WERI-Rb-1 (cell line): ENCODE measurements at regions not wholly inside any gene's neighbourhood (a gene's known extent, or its start where the extent isn't known, plus 50 kb on each side); places are given as distances from the start of the nearest gene placed in this dataset.
"Not testable (repeated sequence)": the region's sequence is repeated elsewhere in the genome, so short reads cannot be mapped to it uniquely, and the experiment has no call there.

Experiments
- DNase-seq: peaks from one replicate; pipeline ENCODE4 v3.0.0-alpha.2; 2020
- H3K27ac ChIP-seq: fragments of 250-450 bp; sonication (Bioruptor Pico); 2 replicates; pipeline ENCODE4 v1.5.1; 2020; ENCODE audit warnings: mild to moderate bottlenecking, moderate library complexity
- H3K27me3 ChIP-seq: fragments of 250-450 bp; sonication (Bioruptor Pico); 2 replicates; pipeline ENCODE4 v1.5.1; 2021; ENCODE audit warnings: mild to moderate bottlenecking, low read depth, moderate library complexity; ENCODE audit not compliant: insufficient read depth, severe bottlenecking
- H3K36me3 ChIP-seq: fragments of 250-450 bp; sonication (Bioruptor Pico); 2 replicates; pipeline ENCODE4 v1.5.1; 2020; ENCODE audit warnings: mild to moderate bottlenecking, moderate library complexity
- H3K4me3 ChIP-seq: 2 replicates; pipeline ENCODE4 v1.5.1; 2011; ENCODE audit warnings: low read depth, mild to moderate bottlenecking, control low read depth, low read length
- H3K9me3 ChIP-seq: fragments of 250-450 bp; sonication (Bioruptor Pico); 2 replicates; pipeline ENCODE4 v1.5.1; 2021; ENCODE audit warnings: mild to moderate bottlenecking, moderate library complexity; ENCODE audit not compliant: severe bottlenecking
- TF ChIP-seq, protein P1 (sequence below): IDR thresholded peaks from 2 replicates; pipeline ENCODE4 v1.5.1; 2011; ENCODE audit warnings: low read depth, mild to moderate bottlenecking, control low read depth, inconsistent platforms, low read length

GRCh38 chr3:177379045-177379444, 181.8 kb upstream of the TBL1XR1 start:
- no peaks in the 10 kb centered on the region for H3K27me3 ChIP-seq
- H3K9me3 ChIP-seq: peaks cover 3% of the 10 kb centered on the region
- TF ChIP-seq, protein P1, sequence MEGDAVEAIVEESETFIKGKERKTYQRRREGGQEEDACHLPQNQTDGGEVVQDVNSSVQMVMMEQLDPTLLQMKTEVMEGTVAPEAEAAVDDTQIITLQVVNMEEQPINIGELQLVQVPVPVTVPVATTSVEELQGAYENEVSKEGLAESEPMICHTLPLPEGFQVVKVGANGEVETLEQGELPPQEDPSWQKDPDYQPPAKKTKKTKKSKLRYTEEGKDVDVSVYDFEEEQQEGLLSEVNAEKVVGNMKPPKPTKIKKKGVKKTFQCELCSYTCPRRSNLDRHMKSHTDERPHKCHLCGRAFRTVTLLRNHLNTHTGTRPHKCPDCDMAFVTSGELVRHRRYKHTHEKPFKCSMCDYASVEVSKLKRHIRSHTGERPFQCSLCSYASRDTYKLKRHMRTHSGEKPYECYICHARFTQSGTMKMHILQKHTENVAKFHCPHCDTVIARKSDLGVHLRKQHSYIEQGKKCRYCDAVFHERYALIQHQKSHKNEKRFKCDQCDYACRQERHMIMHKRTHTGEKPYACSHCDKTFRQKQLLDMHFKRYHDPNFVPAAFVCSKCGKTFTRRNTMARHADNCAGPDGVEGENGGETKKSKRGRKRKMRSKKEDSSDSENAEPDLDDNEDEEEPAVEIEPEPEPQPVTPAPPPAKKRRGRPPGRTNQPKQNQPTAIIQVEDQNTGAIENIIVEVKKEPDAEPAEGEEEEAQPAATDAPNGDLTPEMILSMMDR: peak; percentile 32; the same call in 1 of the 2 replicates
- no peak overlapping the region for H3K4me3 ChIP-seq
- no peak overlapping the region for H3K27ac ChIP-seq
- no peaks in the 10 kb centered on the region for H3K36me3 ChIP-seq
- DNase-seq: peak; percentile 34

GRCh38 chr3:177381070-177381469, 183.8 kb upstream of the TBL1XR1 start:
- H3K9me3 ChIP-seq: peaks cover 3% of the 10 kb centered on the region
- TF ChIP-seq, protein P1: no peak
- H3K4me3 ChIP-seq: no peak overlapping the region
- H3K36me3 ChIP-seq: no peaks in the 10 kb centered on the region
- H3K27me3 ChIP-seq: no peaks in the 10 kb centered on the region
- DNase-seq: no peak
- H3K27ac ChIP-seq: no peak overlapping the region

DNA sequence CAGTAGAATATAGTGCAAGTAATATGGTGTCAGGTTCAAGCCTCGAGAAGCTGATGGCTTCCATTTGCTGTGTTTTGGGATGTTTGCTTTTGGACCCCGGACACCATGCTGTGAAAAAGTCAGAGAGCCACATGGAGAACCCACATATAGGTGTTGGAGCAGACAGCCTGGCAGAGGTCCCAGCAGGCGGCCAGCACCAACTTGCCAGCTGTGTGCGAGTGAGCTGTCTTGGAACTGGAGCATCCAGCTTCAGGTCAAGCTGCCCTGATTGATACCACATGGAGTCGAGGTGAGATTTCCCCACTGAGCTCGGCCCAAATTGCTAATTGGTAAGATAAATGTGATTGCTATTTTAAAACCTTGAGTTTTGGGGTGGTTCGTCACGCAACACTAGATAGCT, 185.7 kb upstream of the TBL1XR1 start:
- H3K4me3 ChIP-seq: no peak overlapping the region
- H3K36me3 ChIP-seq: no peaks in the 10 kb centered on the region
- DNase-seq: no peak
- H3K9me3 ChIP-seq: peaks cover 3% of the 10 kb centered on the region
- H3K27ac ChIP-seq: no peak overlapping the region
- no peaks in the 10 kb centered on the region for H3K27me3 ChIP-seq
- TF ChIP-seq, protein P1: no peak

DNA sequence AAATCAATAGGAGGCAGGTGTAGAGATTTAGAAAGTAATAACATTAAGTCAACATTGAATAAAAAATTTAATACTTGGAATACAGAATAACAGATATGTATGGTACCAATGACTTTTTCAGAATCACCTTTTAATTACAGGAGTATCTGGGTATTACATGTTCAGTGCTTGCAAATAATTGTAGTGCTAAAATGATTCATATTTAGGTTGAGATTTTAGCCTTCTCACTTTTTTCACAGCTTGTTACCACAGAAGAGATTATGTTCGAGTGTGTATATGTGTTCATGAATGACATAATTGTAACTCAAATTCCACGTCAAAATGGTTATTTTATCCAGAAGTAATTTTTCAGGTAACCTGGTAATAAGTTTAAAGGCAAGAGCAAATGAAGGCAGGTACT, 187.9 kb upstream of the TBL1XR1 start:
- no peaks in the 10 kb centered on the region for H3K36me3 ChIP-seq
- TF ChIP-seq, protein P1: no peak
- no peak for DNase-seq
- no peaks in the 10 kb centered on the region for H3K27me3 ChIP-seq
- no peak overlapping the region for H3K27ac ChIP-seq
- no peak overlapping the region for H3K4me3 ChIP-seq
- peaks cover 3% of the 10 kb centered on the region for H3K9me3 ChIP-seq

DNA sequence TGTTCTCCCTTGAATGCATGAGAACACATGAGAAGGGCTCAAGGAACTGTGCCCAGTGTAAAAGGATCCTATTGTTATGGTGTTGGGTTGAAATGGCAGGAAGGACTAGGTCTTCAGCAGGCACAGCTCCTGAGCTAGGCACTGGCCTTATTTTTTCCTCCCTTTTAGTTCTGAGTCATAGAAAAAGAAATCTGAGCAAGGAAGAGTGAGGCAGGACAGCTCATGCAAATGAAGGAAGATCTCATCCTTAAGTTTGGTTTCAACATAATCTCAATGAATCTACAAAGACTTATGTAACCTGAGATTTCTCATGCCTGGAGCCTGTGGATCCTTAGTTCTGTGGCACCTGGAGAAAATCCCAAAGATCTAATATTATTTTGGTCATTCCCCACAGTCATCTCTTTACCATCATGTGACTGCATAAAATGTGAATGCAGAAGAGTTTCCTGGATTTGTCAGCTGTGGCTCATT, 188.6 kb upstream of the TBL1XR1 start:
- Histone ChIP-seq H3K9me3 (peaks cover under 1% of the 10 kb centered on the region), H3K36me3 (no peaks in the 10 kb centered on the region), H3K27ac (no peak overlapping the region), H3K27me3 (no peaks in the 10 kb centered on the region), H3K4me3 (no peak overlapping the region)
- TF ChIP-seq, protein P1: no peak
- DNase-seq: no peak

DNA sequence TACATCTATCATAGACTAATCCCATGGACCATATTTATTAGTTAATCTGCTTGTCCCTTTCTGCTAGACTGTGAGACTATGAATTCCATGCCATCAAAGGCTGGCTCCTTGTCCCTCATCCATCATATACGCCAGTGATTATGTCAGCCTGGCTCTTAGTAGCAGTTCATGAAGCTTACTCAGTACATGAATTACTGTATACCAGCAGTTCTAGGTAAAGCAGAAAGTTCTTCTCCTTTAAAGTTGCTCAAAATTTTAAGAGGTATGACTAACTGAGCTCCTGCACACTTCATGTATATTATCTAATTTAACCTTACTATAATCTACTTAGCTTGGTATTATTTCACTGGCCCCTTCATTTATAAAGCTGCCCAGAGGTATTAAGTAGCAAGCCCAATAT, 190.9 kb upstream of the TBL1XR1 start:
- Histone ChIP-seq H3K36me3 (no peaks in the 10 kb centered on the region), H3K27me3 (no peaks in the 10 kb centered on the region), H3K9me3 (no peaks in the 10 kb centered on the region), H3K27ac (no peak overlapping the region), H3K4me3 (no peak overlapping the region)
- DNase-seq: no peak
- TF ChIP-seq, protein P1: no peak

- not testable (repeated sequence) for H3K9me3 ChIP-seq, H3K27ac ChIP-seq
These were observed 197.1 kb upstream of the TBL1XR1 start for GRCh38 chr3:177394231-177395024.

More at GRCh38 chr3:177394231-177395024, 197.1 kb upstream of the TBL1XR1 start:
- not testable (repeated sequence) for H3K27me3 ChIP-seq, H3K4me3 ChIP-seq, DNase-seq, H3K36me3 ChIP-seq
